Stromal cell of bone marrow (primary cell): ENCODE measurements at regions not wholly inside any gene's neighbourhood (a gene's known extent, or its start where the extent isn't known, plus 50 kb on each side); places are given as distances from the start of the nearest gene placed in this dataset.
A peak's percentile ranks its signal among the peaks of the same experiment; 100 is the strongest.
"Not testable (repeated sequence)": the region's sequence is repeated elsewhere in the genome, so short reads cannot be mapped to it uniquely, and the experiment has no call there.

Experiments used
- DNase-seq: peaks from one replicate; pipeline ENCODE4 v3.0.0-alpha.2; 2012; ENCODE audit warnings: low read depth

DNA sequence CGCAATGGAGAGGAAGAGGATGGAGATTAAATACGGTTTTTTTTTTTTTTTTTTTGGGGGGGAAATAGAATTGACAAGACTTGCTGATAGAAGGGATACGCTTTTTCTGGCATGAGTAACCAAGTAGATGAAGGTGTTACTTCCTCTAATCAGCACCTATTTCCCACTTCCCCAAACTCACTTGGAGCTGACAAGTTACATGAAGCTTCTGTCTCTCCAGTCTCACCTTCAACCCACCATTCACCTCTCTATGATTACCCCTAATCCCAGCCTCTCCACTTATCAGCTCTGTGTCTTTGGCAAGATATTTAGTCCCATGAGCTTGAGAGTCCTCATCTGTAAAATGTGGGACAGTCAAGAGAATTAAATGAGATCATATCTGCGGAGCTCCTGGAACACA is 185.9 kb upstream of the HS3ST3A1 start:
- DNase-seq = no peak

DNA sequence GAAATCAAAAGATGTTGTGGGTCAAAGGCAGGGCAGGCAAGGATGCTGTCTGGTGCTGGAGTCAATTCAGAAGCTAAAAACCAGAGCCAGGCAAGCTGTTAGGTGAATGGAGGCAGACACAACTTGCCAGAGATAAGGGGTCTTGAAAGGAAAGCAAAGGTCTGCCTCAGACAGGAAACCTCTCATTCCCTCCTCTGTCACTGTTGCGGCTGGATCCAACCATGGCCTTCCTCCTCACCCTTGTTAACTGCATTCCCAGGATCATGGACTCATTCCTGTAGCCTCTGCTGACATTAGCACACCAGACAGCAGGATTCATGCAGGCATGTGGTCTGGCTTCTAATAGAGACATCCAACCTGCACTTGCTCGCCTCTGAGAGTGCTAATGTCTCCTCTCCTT is 186.7 kb upstream of the HS3ST3A1 start:
- DNase-seq = no peak

DNA sequence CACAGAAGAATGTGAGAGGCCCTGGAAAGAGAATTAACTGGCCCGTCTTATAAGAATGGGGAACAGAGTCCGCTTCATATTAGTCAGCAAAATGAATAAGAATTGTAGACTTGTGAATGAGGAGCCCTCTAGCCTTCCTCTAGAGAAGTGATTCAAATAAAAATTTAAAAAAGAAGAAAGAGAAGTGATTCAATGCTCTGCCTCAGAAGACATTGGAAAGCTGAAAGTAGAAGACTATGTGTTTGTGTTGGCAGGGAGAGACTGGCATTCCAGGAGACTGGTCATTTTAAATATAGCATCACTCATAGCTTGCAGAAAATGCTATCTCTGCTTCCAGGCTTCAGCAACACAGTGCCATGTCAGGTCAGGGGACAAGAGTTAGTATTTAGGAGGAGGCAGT is 190.6 kb upstream of the HS3ST3A1 start:
- DNase-seq = peak; percentile 65

DNA sequence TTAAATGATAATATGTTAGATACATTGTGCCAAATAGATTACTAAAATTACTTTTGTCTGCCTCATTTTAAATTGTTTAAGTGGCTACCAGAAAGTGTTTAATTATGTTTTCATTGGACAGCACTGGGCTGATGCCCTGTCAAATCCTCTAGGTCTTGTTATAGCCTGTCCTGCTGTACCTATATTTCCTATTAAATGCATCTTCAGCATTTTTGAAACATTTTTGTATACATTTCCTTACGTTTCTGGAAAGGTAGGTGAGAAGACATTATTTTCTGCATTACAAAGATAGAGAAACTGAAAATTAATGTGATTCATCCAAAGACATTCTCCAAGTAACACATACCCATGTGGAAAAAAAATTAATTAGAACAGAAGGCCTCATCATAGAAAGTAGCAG is 192.2 kb upstream of the HS3ST3A1 start:
- DNase-seq = no peak

DNA sequence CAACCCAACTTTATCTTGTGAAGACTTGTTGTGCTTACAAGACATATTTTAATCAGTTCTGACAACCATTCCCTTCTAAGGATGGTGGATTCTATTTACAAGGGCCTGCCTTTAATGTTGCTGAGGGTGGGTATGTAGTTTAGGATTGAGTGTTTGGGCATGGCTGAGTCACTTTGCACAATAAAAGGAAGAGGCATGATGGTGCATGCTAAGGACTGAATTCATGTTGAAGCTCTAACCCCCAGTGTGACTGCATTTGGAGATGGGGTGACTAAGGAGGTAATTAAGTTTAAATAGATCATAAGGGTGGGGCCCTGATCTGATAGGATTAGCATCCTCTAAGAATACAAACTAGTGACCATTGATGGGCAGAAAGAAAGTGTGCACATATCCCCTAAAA is 196.1 kb upstream of the HS3ST3A1 start:
- DNase-seq = no peak

DNA sequence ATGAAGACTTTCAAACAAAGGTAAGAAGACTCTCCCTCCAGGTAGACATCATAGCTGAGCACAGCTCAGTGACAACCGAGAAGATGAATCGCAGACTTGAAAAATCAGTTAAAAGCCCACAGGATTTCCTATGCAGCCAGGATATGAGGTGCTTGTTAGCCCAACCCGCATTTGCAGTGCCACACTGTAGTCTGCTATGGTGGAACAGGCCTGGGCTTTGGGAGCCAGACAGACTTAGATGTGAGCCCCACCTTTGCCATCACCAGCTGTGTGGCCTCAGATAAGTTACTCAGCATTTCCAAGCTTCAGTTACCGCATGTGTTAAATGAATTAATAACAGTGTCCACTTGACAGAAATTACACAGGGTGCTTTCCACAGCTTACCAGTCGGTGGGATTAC is 204.4 kb upstream of the HS3ST3A1 start:
- DNase-seq = no peak

DNA sequence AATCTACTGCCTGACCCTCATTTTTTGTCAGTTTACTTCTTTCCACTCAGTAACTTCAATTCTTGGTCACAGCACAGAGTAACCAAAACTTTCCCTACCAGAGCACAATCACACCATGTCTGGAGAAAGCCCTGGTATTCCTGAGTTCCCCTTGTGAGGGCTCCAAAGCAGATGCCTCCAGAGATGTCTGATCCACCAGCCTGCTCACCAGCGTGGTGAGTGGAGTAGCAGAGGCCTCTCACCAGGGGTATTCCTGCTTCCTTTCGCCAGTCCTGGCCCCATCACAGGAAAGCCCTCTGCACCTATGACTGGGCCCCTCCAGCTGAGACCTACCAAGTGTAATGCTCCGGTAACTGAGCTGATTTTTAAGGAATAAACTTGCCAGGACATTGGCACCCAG is 205.4 kb upstream of the HS3ST3A1 start:
- DNase-seq = no peak

DNA sequence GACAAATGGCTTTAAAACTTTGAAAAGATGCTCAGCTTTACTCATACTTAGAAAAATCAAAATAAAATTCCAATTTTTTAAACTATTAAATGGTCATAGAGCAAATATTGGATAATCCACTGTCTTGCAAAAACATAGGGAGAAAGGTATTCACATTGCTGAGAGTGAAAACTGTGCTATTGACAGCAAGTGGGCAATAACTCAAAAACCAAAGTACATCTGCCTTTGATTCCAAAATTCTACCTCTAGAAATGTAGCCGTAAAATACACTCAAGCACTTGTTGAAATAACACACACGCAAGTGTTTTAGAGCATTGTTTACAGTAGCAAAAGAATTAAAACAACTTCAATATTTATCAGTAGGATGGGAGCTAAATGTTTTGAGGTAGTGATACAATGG is 210.6 kb upstream of the HS3ST3A1 start:
- no peak for DNase-seq

DNA sequence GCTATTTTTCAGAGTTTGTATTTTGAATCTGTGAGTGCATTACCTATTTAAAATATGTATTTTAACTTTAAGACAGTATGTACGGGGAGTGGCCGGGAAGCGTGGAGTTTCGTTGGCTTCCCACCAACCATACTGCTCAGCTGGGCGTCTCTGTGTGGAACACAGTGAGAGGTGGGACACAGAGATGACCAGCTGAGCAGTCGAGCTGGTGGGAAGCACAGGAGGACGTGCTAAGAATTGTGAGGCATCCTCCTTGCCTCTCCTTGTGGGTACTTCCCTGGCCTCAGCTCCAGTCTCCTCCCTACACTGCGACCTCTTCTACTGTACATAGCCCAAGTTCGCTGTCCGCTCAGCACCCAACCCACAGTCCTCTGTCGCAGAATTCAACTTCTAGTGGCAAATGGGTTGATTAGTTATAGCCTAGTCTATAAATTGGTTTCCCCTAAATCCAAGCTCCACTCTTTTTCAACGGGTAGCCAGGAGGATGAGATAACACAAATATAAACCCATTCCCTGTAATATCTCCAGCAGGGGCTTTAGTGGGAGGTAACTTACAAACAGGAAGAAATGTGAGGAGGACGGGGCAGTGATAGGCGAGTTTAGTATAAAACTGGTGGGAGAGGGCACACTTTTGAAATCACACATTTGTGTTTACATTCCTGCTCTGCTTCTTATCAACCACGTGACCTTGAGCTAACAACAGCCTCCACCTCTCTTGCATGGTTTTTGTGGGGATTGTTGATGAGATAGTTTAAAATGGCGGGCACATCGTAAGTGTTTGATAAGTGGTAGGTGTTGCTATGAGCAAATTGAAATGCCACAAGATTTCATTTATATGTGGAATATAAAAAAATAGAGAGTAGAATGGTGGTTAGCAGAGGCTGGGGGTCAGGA is 211.9 kb upstream of the HS3ST3A1 start:
- DNase-seq = no peak

DNA sequence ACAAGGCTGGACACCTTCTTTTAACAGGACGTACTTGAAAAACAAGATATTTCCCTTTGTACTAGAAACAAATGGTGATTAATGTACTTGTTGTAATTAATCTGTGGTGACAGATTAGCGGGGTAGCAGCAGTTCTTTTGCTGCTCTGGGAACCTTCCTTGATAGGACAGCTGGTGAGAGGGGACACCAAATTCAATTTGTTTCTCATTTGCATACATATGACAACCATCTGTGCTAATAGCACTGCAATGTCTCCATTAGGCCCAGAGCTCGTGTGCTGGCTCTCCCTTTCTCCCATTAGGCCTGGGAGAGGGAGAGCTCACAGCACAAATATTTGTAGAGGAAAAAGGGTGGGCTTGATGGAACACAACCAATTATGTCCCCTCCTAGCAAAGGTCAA is 221.0 kb upstream of the HS3ST3A1 start:
- DNase-seq = no peak

DNA sequence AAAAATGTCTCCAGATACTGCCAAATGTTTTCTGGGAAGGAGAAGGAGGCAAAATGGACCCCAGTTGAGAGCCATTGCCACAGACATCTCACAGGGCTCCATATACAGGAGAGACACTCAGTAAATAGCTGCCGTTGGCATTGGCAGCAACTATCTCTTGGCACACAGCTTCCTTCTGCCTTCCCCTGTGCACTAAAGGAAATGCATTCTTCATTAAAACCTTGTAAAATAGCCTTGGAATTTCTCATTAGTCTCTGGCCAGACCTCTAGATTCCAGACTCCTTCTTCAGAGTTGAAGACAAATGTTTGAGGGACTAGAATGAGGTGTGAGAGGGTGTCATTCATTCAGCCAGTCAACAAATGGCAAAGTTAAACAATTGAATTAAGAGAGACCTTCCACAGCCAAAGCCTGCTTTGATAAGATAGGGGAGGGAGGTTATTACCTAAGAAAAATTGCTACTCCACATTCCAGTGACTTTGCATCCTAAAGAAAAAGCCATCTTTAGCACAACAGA is 223.9 kb upstream of the HS3ST3A1 start:
- DNase-seq = no peak

DNA sequence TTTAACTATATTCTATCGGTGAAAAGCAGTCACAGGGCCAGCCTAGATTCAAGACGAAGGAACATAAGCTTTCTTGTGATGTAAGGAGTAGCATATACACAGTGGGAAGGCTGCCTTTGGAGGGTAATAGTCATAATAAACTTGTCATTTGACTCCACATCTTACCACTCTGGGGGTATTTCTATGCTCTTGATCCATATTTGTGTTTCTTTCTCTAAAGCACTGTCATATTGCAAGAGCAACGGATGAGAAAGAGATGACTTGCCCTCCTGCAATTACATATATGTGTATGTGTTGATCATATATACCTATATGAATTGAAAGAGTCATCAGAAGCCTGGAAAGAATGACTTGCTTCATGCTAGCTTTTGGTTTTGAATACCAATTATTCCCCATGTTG is 225.4 kb upstream of the HS3ST3A1 start:
- no peak for DNase-seq

DNA sequence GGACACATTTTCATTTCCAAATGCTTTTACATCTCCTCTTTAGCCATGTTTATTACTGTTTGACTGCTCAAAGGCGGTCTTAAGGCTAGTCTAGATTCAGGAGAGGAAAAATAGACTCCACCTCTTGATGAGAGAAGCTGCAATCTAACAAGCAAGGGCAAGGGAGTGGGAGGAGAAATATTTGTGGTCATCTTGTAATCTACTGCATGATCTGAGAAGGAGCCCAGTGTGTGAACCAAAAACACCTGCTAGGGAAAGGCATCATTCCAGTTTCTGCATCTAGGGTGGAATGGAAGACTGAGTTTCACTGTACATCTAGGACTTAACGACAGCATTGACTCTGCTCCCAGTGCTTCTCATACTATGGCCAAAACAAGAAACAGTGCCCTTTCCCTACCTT is 232.2 kb upstream of the HS3ST3A1 start:
- DNase-seq = no peak

DNA sequence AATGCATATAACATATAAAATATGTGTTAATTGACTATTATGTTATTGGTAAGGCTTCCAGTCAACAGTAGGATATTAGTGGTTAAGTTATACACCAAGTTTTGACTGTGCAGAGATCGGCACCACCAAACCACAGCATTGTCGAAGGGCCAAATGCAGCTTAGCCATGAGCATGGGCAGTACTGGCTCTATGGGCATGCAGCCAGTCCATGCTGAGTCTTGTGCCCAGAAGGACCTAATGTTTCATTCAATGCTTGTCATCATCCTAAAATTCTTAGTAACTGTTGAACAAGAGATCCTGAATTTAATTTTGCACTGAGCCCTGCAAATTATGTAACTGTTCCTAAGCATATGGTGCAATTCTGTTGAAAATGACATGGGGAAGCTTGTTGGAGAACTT is 233.4 kb upstream of the HS3ST3A1 start:
- peak; percentile 26 for DNase-seq

DNA sequence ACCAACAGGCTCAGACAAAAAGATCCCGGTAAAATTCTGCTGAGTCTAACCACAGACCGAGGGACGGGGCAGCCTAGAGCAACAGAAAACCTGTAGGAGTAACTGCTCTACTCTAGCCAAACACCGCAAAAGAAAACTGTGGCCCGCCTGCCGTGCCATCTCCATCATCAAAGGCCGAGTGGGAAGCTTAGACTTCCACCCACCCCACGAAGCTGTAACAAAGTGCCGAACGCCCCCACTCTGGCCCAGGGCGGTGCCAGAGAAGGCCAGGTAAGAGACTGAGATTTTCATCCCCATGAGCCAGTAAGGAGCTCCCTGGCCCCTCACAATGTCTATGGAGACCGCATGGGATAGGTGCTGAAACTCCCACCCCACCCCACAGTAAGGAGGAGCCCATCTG is 231.9 kb upstream of the COX10 start:
- DNase-seq = no peak

DNA sequence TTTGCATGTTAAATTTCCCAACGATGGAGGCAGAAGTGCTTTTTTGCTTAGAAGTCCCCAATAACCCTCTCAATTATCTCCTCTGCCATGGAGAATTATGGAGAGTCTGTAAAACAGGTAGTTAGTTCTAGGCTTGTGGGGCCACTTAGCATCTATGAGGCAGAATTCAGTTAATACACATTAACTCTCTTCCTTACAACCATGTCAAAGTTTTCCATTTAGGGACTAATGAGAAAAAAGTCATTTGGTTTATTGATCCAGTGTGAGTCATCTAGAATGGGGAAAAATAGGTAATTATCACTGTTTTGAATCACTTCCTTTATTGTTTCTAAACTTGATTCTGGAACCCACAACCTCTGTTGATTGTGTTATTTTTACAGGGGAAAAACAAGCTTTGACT is 229.1 kb upstream of the COX10 start:
- DNase-seq = no peak

DNA sequence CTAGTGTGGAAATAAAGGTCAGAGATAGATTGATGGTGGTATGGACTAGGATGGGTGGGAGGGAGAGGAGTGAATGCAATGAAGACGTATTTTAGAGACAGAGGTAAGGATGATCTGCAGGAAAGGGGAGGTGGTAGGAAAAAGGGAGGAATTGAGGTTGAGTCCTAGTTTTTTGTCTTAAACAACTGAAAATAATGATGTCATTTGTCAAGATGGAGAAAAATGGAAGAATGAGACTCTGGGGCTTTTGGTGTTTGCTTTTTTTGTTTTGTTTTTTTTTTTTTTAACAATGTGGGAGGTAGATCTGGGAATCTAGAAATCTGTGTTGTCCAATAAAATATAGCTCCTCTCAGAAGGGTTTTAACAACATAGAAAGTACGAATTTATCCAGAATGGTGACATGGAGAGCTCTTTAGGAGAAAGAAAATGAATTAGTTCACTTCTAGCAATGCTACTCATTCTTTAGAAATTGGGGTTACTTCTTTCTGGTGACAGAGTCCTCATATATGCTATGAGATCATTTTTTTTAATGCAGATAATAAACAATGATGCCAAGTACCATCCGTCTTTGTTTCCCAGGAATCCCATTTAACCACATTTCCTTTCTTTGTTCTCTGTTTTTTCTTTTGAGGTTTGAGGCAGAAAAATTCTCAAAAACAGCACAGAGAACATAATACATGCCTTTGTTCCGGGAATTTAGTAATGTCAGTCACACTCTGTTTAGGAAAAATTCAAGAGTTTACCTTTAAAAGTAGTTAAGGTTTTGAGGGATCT is 225.3 kb upstream of the COX10 start:
- DNase-seq = no peak

DNA sequence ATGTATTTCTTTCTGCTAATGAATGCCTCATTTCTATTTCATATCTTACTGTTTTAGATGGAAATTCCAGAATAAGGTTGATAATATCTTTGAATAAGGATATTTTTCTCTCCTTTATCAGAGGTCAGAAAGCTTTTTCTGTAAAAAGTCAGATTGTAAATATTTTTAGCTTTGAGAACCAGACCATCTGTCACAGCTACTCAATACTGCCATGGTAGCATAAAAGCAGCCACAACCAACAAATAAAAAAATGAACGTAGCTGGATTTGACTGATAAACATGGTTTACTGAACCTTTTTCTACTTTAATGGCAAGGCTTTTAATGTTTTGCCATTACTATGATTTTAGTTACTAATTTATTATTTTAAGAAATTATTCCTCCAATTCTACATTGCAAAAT is 217.4 kb upstream of the COX10 start:
- DNase-seq = no peak

DNA sequence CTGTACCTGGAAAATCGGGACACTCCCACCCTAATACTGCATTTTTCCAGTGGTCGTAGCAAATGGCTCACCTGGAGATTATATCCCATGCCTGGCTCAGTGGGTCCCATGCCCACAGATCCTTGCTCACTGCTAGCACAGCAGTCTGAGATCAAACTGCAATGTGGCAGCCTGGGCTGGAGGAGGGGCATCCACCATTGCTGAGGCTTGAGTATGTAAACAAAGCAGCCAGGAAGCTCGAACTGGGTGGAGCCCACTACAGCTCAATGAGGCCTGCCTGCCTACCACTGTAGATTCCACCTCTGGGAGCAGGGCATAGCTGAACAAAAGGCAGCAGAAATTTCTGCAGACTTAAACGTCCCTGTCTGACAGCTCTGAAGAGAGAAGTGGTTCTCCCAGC is 213.6 kb upstream of the COX10 start:
- not testable (repeated sequence) for DNase-seq

DNA sequence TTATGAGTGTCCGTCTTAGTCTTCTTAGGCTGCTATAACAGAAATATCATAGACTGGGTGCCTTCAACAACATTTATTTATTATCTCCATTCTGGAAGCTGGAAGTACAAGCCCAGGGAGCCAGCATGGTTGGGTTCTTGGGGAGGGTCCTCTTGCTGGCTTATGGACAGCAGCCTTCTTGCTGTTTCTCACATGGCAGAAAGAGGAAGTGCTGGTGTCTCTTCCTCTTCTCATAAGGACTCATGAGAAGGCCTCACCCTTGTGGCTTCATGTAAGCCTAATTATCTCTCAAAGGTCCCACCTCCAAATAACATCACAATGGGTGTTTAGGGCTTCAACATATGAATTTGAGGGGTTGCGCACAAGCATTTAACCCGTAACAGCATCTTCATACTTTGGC is 207.0 kb upstream of the COX10 start:
- DNase-seq = no peak

DNA sequence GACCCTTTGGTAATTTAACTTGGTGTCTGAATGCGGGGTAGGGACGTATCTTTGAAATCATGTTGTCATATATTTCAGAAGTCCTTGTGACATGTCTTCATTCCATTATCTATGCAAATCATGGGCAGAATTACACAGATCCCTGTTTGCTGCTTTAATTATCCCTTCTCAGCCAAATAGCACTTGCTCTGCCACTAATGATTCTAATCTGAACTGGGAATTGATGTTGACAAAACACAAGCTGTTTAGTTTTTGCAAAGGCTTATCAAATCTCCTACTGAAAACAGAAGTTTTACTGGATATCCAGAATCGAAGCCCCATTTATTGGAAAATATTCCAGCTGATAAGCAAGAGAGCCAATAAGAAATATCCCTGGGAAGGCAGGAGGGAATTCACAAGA is 205.9 kb upstream of the COX10 start:
- no peak for DNase-seq

DNA sequence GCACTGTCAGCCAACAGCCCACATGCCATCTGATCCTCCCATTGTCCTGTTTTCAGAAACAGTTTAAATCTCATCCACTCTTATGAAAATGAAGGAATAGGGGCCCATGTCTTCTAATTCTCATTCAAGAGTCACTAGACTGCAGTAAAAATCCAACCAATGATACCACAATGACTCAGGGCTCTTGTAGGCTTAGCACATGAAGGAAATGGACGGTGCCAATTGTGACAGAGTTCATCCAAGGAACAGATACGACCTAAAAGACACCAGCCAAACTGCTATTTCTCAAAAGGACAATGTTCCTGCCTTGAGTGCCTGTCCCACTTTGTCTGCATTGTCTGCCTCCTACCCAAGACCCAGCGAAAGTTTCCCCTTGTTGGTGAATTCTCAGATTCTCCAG is 204.8 kb upstream of the COX10 start:
- DNase-seq = peak; percentile 47

DNA sequence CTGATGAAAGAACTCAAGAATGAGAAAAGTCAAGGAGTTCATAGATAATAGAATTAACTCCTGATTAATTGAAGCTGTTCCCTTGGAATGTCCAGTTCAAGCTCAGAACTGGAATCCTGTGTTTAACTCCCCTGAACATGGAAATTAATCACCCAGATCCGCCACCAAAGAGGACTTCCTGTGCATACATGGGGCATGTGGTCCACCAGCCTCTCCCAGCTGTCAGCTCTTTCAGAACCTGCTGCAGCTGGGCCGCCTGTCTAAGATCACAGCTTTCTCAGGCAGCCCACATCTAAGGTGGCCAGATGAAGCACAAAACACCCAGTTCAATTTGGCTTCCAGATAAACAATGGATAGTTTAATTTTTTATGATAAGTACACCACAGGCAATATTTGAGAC is 203.7 kb upstream of the COX10 start:
- no peak for DNase-seq
